ENCODE measurements at regions not wholly inside any gene's neighbourhood (a gene's known extent, or its start where the extent isn't known, plus 50 kb on each side); places are given as distances from the start of the nearest gene placed in this dataset.
A peak's percentile ranks its signal among the peaks of the same experiment; 100 is the strongest.
"Not testable (repeated sequence)": the region's sequence is repeated elsewhere in the genome, so short reads cannot be mapped to it uniquely, and the experiment has no call there.

DNA sequence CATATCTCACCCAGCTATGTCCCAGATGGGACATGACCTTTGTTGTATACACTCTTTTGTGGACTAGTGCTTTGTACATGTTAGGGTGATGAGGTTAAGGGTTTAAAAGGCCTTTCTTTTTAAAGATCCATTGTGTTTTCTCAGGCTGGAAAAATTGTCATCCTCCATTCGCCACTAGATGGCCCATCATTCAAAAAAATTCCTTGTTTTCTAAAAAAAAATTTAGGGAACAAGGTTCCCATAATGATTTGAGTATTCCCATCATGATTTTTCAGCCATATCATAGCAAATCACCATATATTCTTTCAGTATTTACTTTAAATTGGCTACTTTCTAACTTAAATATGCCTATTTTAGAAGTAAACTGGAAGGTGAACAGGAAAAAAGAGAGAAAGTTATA is 91.9 kb upstream of the TMEM164 start:
- Mint-ChIP-seq H3K27me3 (ENCODE audit: unreplicated experiment) (no peaks in the 10 kb centered on the region), H3K27ac (ENCODE audit: unreplicated experiment) (no peak overlapping the region), H3K4me3 (ENCODE audit: unreplicated experiment) (no peak overlapping the region), H3K36me3 (ENCODE audit: unreplicated experiment) (no peaks in the 10 kb centered on the region), H3K9me3 (ENCODE audit: unreplicated experiment) (no peaks in the 10 kb centered on the region), H3K4me1 (ENCODE audit: low read depth, unreplicated experiment) (no peaks in the 10 kb centered on the region)
- TF ChIP-seq, protein P1, sequence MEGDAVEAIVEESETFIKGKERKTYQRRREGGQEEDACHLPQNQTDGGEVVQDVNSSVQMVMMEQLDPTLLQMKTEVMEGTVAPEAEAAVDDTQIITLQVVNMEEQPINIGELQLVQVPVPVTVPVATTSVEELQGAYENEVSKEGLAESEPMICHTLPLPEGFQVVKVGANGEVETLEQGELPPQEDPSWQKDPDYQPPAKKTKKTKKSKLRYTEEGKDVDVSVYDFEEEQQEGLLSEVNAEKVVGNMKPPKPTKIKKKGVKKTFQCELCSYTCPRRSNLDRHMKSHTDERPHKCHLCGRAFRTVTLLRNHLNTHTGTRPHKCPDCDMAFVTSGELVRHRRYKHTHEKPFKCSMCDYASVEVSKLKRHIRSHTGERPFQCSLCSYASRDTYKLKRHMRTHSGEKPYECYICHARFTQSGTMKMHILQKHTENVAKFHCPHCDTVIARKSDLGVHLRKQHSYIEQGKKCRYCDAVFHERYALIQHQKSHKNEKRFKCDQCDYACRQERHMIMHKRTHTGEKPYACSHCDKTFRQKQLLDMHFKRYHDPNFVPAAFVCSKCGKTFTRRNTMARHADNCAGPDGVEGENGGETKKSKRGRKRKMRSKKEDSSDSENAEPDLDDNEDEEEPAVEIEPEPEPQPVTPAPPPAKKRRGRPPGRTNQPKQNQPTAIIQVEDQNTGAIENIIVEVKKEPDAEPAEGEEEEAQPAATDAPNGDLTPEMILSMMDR (IDR thresholded peaks at IDR 0.05; ENCODE audit: partially characterized antibody, unreplicated experiment) = peak; percentile 55
- no peak for DNase-seq

DNA sequence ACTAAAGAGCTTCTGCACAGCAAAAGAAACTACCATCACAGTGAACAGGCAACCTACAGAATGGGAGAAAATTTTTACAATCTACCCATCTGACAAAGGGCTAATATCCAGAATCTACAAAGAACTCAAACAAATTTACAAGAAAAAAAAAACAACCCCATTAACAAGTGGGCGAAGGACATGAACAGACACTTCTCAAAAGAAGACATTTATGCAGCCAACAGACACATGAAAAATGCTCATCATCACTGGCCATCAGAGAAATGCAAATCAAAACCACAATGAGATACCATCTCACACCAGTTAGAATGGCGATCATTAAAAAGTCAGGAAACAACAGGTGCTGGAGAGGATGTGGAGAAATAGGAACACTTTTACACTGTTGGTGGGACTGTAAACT is 89.9 kb upstream of the TMEM164 start:
- not testable (repeated sequence) for H3K9me3 Mint-ChIP-seq (ENCODE audit: unreplicated experiment); H3K4me3 Mint-ChIP-seq (ENCODE audit: unreplicated experiment); DNase-seq; H3K4me1 Mint-ChIP-seq (ENCODE audit: low read depth, unreplicated experiment); H3K36me3 Mint-ChIP-seq (ENCODE audit: unreplicated experiment); H3K27me3 Mint-ChIP-seq (ENCODE audit: unreplicated experiment); H3K27ac Mint-ChIP-seq (ENCODE audit: unreplicated experiment)

DNA sequence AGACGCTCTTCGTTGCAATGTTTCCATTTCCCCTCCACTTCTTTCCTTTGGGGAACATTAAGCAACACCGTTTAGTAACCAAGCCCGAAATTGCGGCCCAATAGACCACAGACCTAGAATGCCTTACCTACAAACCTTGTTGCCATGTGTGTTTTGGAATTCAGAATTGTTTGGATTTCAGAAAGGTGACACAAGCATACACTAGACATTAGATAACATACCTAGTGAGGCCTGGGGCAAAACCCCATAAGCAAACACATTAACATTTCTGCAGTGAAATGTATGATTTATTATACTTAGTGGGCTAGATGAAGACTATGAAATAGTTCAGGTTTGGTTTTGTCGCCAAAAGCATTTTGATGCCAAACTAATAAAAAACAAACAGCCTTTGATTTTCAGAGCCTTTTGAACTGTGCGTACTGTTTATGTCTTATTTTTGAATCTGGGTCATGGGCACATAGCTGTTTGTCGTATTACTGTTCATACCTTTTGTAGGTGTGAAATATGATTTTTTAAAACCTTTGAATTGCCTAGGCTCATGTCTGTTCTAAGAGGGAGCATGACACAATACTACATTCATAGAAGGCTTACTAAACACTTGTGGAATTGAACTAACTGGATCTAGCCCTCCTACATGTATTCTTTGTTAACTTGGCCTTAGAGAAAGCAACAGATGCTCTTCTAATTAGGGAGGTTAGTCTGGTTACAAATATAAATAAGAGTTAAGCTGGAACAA is 88.6 kb upstream of the TMEM164 start:
- DNase-seq = no peak
- no peaks in the 10 kb centered on the region for H3K4me1 Mint-ChIP-seq (ENCODE audit: low read depth, unreplicated experiment)
- H3K27me3 Mint-ChIP-seq (ENCODE audit: unreplicated experiment) = no peaks in the 10 kb centered on the region
- no peaks in the 10 kb centered on the region for H3K36me3 Mint-ChIP-seq (ENCODE audit: unreplicated experiment)
- no peak overlapping the region for H3K27ac Mint-ChIP-seq (ENCODE audit: unreplicated experiment)
- no peak overlapping the region for H3K4me3 Mint-ChIP-seq (ENCODE audit: unreplicated experiment)
- no peaks in the 10 kb centered on the region for H3K9me3 Mint-ChIP-seq (ENCODE audit: unreplicated experiment)
- TF ChIP-seq, protein P1 (IDR thresholded peaks at IDR 0.05; ENCODE audit: partially characterized antibody, unreplicated experiment) = no peak

DNA sequence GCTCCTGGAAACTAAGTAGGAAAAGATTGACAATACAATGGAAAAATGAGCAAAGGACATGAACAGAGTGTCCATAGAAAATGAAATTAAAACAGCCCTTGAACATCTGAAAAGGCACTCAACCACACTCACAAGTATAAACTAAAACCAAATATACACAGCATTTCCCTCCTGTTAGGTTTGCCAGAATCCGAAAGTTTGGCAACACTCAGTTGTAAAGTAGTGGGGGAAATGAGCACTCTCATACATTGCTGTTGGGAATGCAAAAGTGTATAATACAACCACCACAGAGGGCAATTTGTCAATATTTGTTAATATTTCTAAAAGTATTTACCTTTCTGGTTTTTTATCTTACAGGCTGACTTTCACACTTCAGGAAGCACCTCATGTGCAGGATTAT is 84.2 kb upstream of the TMEM164 start:
- DNase-seq = no peak
- TF ChIP-seq, protein P1 (IDR thresholded peaks at IDR 0.05; ENCODE audit: partially characterized antibody, unreplicated experiment) = no peak
- Mint-ChIP-seq H3K27me3 (ENCODE audit: unreplicated experiment) (no peaks in the 10 kb centered on the region), H3K9me3 (ENCODE audit: unreplicated experiment) (peaks cover 1% of the 10 kb centered on the region), H3K36me3 (ENCODE audit: unreplicated experiment) (no peaks in the 10 kb centered on the region), H3K27ac (ENCODE audit: unreplicated experiment) (no peak overlapping the region), H3K4me1 (ENCODE audit: low read depth, unreplicated experiment) (no peaks in the 10 kb centered on the region), H3K4me3 (ENCODE audit: unreplicated experiment) (no peak overlapping the region)

DNA sequence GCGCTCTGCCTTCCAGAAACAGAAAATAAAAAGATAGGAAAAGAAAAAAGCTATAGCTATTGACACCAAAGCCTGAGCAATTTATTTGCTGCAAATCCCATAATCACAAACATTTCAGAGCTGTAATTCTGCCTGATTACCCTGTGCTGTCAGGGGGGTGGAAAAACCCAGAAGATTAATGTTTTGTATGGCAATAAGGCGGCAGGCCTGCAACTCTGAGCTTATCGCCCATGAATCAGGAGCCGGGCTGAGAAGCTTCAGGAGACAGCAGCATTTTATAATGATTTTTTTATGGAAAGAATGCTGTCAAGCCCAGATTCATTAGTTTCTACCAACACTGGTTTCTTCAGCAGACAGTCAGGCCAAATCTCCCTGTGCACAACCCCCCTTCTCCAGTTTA is 82.6 kb upstream of the TMEM164 start:
- TF ChIP-seq, protein P1 (IDR thresholded peaks at IDR 0.05; ENCODE audit: partially characterized antibody, unreplicated experiment) = no peak

More for the DNA sequence above, 82.6 kb upstream of the TMEM164 start:
- Mint-ChIP-seq H3K27ac (ENCODE audit: unreplicated experiment) (no peak overlapping the region), H3K4me3 (ENCODE audit: unreplicated experiment) (no peak overlapping the region), H3K9me3 (ENCODE audit: unreplicated experiment) (peaks cover 1% of the 10 kb centered on the region), H3K4me1 (ENCODE audit: low read depth, unreplicated experiment) (no peaks in the 10 kb centered on the region), H3K27me3 (ENCODE audit: unreplicated experiment) (no peaks in the 10 kb centered on the region), H3K36me3 (ENCODE audit: unreplicated experiment) (no peaks in the 10 kb centered on the region)
- no peak for DNase-seq

Data from glutamatergic neuron (in vitro differentiated cells).